HFFc6 (cell line): ENCODE measurements at regions not wholly inside any gene's neighbourhood (a gene's known extent, or its start where the extent isn't known, plus 50 kb on each side); places are given as distances from the start of the nearest gene placed in this dataset.

Experiments
- DNase-seq: peaks from one replicate; pipeline ENCODE4 v3.0.0-alpha.2; 2018
- H3K27ac Mint-ChIP-seq: 2 replicates; pipeline ENCODE4 v1.8.0; 2020; ENCODE audit warnings: mild to moderate bottlenecking, mixed read lengths
- H3K27me3 Mint-ChIP-seq: 2 replicates; pipeline ENCODE4 v1.8.0; 2021; ENCODE audit warnings: mild to moderate bottlenecking, moderate library complexity, mixed read lengths; ENCODE audit not compliant: insufficient read depth
- H3K36me3 Mint-ChIP-seq: 2 replicates; pipeline ENCODE4 v1.8.0; 2021; ENCODE audit warnings: low read depth, mixed read lengths
- H3K4me1 Mint-ChIP-seq: 2 replicates; pipeline ENCODE4 v1.8.0; 2020; ENCODE audit warnings: low read depth, mixed read lengths
- H3K4me3 Mint-ChIP-seq: 2 replicates; pipeline ENCODE4 v1.8.0; 2020; ENCODE audit warnings: mild to moderate bottlenecking, moderate library complexity, mixed read lengths
- H3K9me3 Mint-ChIP-seq: 2 replicates; pipeline ENCODE4 v1.8.0; 2020; ENCODE audit warnings: mild to moderate bottlenecking, mixed read lengths
- TF ChIP-seq, protein P1 (sequence below): fragments of 200-600 bp; sonication (generic); IDR thresholded peaks from 2 replicates; pipeline ENCODE4 v1.5.0; 2021; ENCODE audit warnings: antibody characterized with exemption, mild to moderate bottlenecking

DNA sequence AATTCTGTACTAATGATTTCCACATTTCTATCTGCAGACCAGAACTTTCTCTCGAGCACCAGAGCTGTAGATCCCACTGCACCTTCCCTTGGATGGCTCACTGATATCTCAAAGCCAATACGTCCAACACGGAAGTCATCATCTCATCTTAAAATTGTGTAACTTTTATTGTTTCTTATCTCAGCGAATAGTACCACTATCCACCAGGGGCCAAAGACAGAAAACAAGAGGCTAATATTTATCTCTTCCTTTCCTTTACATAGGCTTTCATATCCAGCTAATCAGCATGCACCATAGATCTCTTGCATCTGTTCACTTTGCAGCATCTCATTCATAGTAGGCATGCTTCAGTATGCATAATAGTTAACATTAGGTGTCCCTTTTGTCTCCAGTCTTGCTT lies 303.6 kb downstream of the PTPRC start:
- H3K36me3 Mint-ChIP-seq: no peaks in the 10 kb centered on the region; the same call in 1 of the 2 replicates
- H3K4me1 Mint-ChIP-seq: peaks cover 5% of the 10 kb centered on the region
- H3K27ac Mint-ChIP-seq: no peak overlapping the region
- no peaks in the 10 kb centered on the region for H3K27me3 Mint-ChIP-seq
- no peaks in the 10 kb centered on the region for H3K9me3 Mint-ChIP-seq
- H3K4me3 Mint-ChIP-seq: no peak overlapping the region
- TF ChIP-seq, protein P1, sequence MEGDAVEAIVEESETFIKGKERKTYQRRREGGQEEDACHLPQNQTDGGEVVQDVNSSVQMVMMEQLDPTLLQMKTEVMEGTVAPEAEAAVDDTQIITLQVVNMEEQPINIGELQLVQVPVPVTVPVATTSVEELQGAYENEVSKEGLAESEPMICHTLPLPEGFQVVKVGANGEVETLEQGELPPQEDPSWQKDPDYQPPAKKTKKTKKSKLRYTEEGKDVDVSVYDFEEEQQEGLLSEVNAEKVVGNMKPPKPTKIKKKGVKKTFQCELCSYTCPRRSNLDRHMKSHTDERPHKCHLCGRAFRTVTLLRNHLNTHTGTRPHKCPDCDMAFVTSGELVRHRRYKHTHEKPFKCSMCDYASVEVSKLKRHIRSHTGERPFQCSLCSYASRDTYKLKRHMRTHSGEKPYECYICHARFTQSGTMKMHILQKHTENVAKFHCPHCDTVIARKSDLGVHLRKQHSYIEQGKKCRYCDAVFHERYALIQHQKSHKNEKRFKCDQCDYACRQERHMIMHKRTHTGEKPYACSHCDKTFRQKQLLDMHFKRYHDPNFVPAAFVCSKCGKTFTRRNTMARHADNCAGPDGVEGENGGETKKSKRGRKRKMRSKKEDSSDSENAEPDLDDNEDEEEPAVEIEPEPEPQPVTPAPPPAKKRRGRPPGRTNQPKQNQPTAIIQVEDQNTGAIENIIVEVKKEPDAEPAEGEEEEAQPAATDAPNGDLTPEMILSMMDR: no peak
- DNase-seq: no peak

DNA sequence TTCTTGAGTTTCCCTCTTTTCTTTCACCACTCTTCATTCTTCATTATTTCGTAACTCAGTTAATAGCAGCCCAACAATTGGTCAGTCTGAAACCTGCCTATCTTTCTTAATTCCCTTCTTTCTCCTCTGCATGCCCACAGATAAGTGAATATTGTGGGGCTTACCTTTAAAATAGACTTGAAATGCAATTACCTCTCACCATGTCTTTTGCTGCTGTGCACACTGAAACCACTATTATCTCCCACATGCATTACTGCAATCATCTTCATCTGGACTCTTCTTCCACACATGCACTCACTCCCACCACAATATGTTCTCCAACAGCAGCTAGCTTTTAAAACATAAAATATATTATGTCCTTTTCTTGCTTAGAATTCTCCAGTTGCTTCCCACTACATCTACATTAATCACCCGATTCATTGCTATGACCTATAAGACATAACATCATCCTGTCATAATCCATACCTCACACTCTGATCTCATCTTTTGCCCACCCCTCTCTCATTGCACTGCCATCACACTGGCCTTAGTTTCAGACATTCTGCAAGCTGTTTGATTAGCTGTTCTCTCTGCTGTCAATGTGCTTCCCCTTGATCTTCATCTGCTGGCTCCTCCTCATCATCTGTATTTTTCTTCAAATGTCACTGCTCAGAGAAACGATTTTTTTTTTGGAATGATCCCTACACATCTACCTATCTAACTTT lies 304.8 kb downstream of the PTPRC start:
- H3K27me3 Mint-ChIP-seq: no peaks in the 10 kb centered on the region
- DNase-seq: no peak
- no peak overlapping the region for H3K4me3 Mint-ChIP-seq
- no peak overlapping the region for H3K27ac Mint-ChIP-seq
- TF ChIP-seq, protein P1: no peak
- no peaks in the 10 kb centered on the region for H3K4me1 Mint-ChIP-seq
- no peaks in the 10 kb centered on the region; the same call in 1 of the 2 replicates for H3K36me3 Mint-ChIP-seq
- no peaks in the 10 kb centered on the region for H3K9me3 Mint-ChIP-seq

DNA sequence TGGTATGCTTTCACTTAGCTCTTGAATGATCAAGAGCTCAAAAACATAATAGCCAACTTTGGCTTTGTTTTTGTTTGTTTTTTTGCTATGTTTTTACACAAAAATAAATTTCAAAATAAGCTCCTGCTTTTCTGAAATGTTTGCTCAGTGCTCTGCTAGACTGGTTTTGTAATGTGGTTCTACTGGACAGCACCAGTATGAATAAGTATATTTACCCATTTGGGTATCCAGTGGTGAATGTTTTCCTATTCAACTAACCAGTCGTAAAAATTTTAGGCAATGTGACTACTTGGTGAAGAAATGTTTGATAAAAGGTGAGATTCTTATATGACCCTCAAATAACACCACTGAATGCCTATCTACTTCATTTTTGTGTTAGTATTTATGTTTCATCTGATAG lies 308.6 kb downstream of the PTPRC start:
- no peaks in the 10 kb centered on the region for H3K4me1 Mint-ChIP-seq
- no peak for DNase-seq
- TF ChIP-seq, protein P1: no peak
- H3K9me3 Mint-ChIP-seq: no peaks in the 10 kb centered on the region
- no peaks in the 10 kb centered on the region for H3K27me3 Mint-ChIP-seq
- H3K4me3 Mint-ChIP-seq: no peak overlapping the region
- H3K36me3 Mint-ChIP-seq: no peaks in the 10 kb centered on the region
- H3K27ac Mint-ChIP-seq: no peak overlapping the region

DNA sequence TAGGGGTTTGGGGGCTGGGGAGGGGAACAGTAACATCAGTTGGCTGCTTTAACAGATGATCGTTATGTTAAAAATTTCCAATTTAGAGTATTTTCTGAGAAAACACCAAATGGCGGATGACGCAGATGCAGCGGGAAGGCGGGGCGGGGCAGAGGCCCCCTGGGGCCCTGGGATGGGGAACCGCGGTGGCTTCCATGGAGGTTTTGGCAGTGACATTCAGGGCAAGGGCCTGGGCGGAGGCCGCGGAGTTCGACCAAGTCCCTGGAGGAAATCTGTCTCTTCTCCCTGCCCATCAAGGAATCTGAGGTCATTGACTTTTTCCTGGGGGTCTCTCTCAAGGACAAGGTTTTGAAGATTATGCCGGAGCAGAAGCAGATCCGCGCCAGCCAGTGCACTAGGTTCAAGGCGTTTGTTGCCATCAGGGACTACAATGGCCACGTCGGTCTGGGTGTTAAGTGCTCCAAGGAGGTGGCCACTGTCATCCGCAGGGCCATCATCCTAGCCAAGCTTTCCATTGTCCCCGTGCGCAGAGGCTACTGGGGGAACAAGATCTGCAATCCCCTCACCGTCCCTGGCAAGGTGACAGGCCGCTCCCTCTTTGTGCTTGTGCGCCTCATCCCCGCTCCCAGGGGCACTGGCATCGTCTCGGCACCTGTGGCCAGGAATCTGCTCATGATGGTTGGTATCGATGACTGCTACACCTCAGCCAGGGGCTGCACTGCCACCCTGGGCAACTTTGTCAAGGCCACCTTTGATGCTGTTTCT lies 310.2 kb downstream of the PTPRC start:
- TF ChIP-seq, protein P1: no peak
- peaks cover under 1% of the 10 kb centered on the region; the same call in 1 of the 2 replicates for H3K9me3 Mint-ChIP-seq
- no peaks in the 10 kb centered on the region for H3K27me3 Mint-ChIP-seq
- no peak overlapping the region for H3K27ac Mint-ChIP-seq
- DNase-seq: no peak
- no peaks in the 10 kb centered on the region for H3K4me1 Mint-ChIP-seq
- H3K36me3 Mint-ChIP-seq: no peaks in the 10 kb centered on the region; the same call in 1 of the 2 replicates
- no peak overlapping the region for H3K4me3 Mint-ChIP-seq

DNA sequence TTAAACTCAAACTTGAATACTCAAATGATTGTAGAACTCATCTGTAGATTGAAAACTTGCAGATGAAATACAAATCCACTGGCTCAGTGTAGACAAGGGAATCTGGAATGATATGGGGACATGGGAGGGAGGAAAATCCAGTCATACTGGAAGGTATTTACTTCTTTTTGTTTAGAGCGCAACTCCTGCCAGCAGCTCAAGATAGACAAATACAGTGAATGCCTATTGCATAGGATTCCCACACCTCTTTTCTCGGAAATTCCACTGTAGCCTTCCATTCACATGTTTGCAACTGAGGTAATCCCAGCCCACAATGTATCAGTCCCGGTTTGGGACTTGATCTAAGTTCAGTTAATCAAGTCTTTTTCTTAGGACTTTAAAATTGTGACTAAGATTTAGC lies 311.2 kb downstream of the PTPRC start:
- Mint-ChIP-seq H3K4me1 (no peaks in the 10 kb centered on the region), H3K27me3 (no peaks in the 10 kb centered on the region), H3K27ac (no peak overlapping the region), H3K9me3 (peaks cover 8% of the 10 kb centered on the region), H3K4me3 (no peak overlapping the region), H3K36me3 (peaks cover 6% of the 10 kb centered on the region; the same call in 1 of the 2 replicates)
- DNase-seq: no peak
- TF ChIP-seq, protein P1: no peak
